Muscle of leg (tissue), 3 donors: ENCODE measurements at regions not wholly inside any gene's neighbourhood (a gene's known extent, or its start where the extent isn't known, plus 50 kb on each side); places are given as distances from the start of the nearest gene placed in this dataset.

Experiments
- DNase-seq: peaks from one replicate; pipeline ENCODE4 v3.0.0; 2013
- H3K27ac ChIP-seq: one replicate; pipeline ENCODE4 v1.5.1; 2013; ENCODE audit warnings: mild to moderate bottlenecking, low read length, control low read depth
- H3K27me3 ChIP-seq: one replicate; pipeline ENCODE4 v1.6.1; 2013; ENCODE audit warnings: low read length; ENCODE audit not compliant: control insufficient read depth, insufficient read depth
- H3K36me3 ChIP-seq: one replicate; pipeline ENCODE4 v1.6.1; 2013; ENCODE audit warnings: low read length; ENCODE audit not compliant: control insufficient read depth, insufficient read depth
- H3K4me1 ChIP-seq: one replicate; pipeline ENCODE4 v1.6.1; 2013; ENCODE audit warnings: low read length; ENCODE audit not compliant: control insufficient read depth, insufficient read depth
- H3K4me3 ChIP-seq: one replicate; pipeline ENCODE4 v1.5.1; 2013; ENCODE audit warnings: low read length, control low read depth
- H3K9me3 ChIP-seq: replicated peaks from 2 replicates; pipeline ENCODE4 v1.6.1; 2013; ENCODE audit warnings: low read depth, low read length; ENCODE audit not compliant: control insufficient read depth
- WGBS: methylation state at CpG from one replicate; pipeline ENCODE4 v1.1.5; 2013; ENCODE audit warnings: missing lambda C conversion rate; ENCODE audit not compliant: insufficient coverage; 5-methylcytosine and 5-hydroxymethylcytosine counted together

GRCh38 chr22:49241174-49241851 lies 586.4 kb downstream of the BRD1 start:
- H3K27me3 ChIP-seq = no peaks in the 10 kb centered on the region
- no peaks in the 10 kb centered on the region for H3K36me3 ChIP-seq
- H3K4me3 ChIP-seq = no peak overlapping the region
- no peaks in the 10 kb centered on the region for H3K4me1 ChIP-seq
- WGBS = 73% methylated on average over 27 of the region's 31 CpGs
- DNase-seq = no peak
- H3K9me3 ChIP-seq = no peaks in the 10 kb centered on the region
- no peak overlapping the region for H3K27ac ChIP-seq

GRCh38 chr22:49240472-49240871 lies 587.2 kb downstream of the BRD1 start:
- no peaks in the 10 kb centered on the region for H3K9me3 ChIP-seq
- DNase-seq = no peak
- 83% methylated on average over 11 of the region's 12 CpGs for WGBS
- no peak overlapping the region for H3K4me3 ChIP-seq
- no peak overlapping the region for H3K27ac ChIP-seq
- H3K36me3 ChIP-seq = no peaks in the 10 kb centered on the region
- no peaks in the 10 kb centered on the region for H3K4me1 ChIP-seq
- H3K27me3 ChIP-seq = no peaks in the 10 kb centered on the region

GRCh38 chr22:49240016-49240380 lies 587.7 kb downstream of the BRD1 start:
- DNase-seq = no peak
- H3K27ac ChIP-seq = no peak overlapping the region
- no peaks in the 10 kb centered on the region for H3K9me3 ChIP-seq
- no peaks in the 10 kb centered on the region for H3K4me1 ChIP-seq
- H3K4me3 ChIP-seq = no peak overlapping the region
- no peaks in the 10 kb centered on the region for H3K27me3 ChIP-seq
- no peaks in the 10 kb centered on the region for H3K36me3 ChIP-seq
- 75% methylated on average over 8 of the region's 9 CpGs for WGBS

GRCh38 chr22:49239264-49240015 lies 588.2 kb downstream of the BRD1 start:
- DNase-seq = no peak
- no peaks in the 10 kb centered on the region for H3K9me3 ChIP-seq
- no peaks in the 10 kb centered on the region for H3K36me3 ChIP-seq
- WGBS = 71% methylated on average over 16 of the region's 18 CpGs
- H3K4me1 ChIP-seq = no peaks in the 10 kb centered on the region
- no peaks in the 10 kb centered on the region for H3K27me3 ChIP-seq
- no peak overlapping the region for H3K27ac ChIP-seq
- no peak overlapping the region for H3K4me3 ChIP-seq

- Histone ChIP-seq H3K9me3 (no peaks in the 10 kb centered on the region), H3K27ac (no peak overlapping the region), H3K4me3 (no peak overlapping the region), H3K4me1 (no peaks in the 10 kb centered on the region), H3K27me3 (no peaks in the 10 kb centered on the region), H3K36me3 (no peaks in the 10 kb centered on the region)
- no peak for DNase-seq
- WGBS = 63% methylated on average over 23 of the region's 25 CpGs
Measured at GRCh38 chr22:49238181-49239141, 589.2 kb downstream of the BRD1 start.

- Histone ChIP-seq H3K4me3 (no peak overlapping the region), H3K9me3 (no peaks in the 10 kb centered on the region), H3K36me3 (no peaks in the 10 kb centered on the region), H3K27ac (no peak overlapping the region), H3K4me1 (no peaks in the 10 kb centered on the region), H3K27me3 (no peaks in the 10 kb centered on the region)
- DNase-seq = no peak
- WGBS = 40% methylated on average over 3 of the region's 7 CpGs
Measured at GRCh38 chr22:49237703-49238102, 590.0 kb downstream of the BRD1 start.

GRCh38 chr22:49237279-49237678 lies 590.4 kb downstream of the BRD1 start:
- DNase-seq = no peak
- no peak overlapping the region for H3K27ac ChIP-seq
- H3K4me3 ChIP-seq = no peak overlapping the region
- H3K36me3 ChIP-seq = no peaks in the 10 kb centered on the region
- no peaks in the 10 kb centered on the region for H3K27me3 ChIP-seq
- H3K9me3 ChIP-seq = no peaks in the 10 kb centered on the region
- WGBS = 60% methylated on average over 2 of the region's 3 CpGs
- no peaks in the 10 kb centered on the region for H3K4me1 ChIP-seq

- no peaks in the 10 kb centered on the region for H3K4me1 ChIP-seq
- WGBS = 72% methylated on average over 9 of the region's 11 CpGs
- H3K27ac ChIP-seq = no peak overlapping the region
Measured at GRCh38 chr22:49236541-49237075, 591.1 kb downstream of the BRD1 start.

GRCh38 chr22:49235463-49236300 lies 592.0 kb downstream of the BRD1 start:
- H3K4me1 ChIP-seq = no peaks in the 10 kb centered on the region
- 60% methylated on average over 11 of the region's 13 CpGs for WGBS
- H3K9me3 ChIP-seq = no peaks in the 10 kb centered on the region
- no peak for DNase-seq
- H3K27ac ChIP-seq = no peak overlapping the region
- H3K27me3 ChIP-seq = peaks cover 2% of the 10 kb centered on the region
- no peak overlapping the region for H3K4me3 ChIP-seq
- no peaks in the 10 kb centered on the region for H3K36me3 ChIP-seq

More at GRCh38 chr22:49236541-49237075, 591.1 kb downstream of the BRD1 start:
- Histone ChIP-seq H3K27me3 (peaks cover 2% of the 10 kb centered on the region), H3K9me3 (no peaks in the 10 kb centered on the region), H3K4me3 (no peak overlapping the region), H3K36me3 (no peaks in the 10 kb centered on the region)
- DNase-seq = no peak
